ENCODE measurements at regions not wholly inside any gene's neighbourhood (a gene's known extent, or its start where the extent isn't known, plus 50 kb on each side); places are given as distances from the start of the nearest gene placed in this dataset.

DNA sequence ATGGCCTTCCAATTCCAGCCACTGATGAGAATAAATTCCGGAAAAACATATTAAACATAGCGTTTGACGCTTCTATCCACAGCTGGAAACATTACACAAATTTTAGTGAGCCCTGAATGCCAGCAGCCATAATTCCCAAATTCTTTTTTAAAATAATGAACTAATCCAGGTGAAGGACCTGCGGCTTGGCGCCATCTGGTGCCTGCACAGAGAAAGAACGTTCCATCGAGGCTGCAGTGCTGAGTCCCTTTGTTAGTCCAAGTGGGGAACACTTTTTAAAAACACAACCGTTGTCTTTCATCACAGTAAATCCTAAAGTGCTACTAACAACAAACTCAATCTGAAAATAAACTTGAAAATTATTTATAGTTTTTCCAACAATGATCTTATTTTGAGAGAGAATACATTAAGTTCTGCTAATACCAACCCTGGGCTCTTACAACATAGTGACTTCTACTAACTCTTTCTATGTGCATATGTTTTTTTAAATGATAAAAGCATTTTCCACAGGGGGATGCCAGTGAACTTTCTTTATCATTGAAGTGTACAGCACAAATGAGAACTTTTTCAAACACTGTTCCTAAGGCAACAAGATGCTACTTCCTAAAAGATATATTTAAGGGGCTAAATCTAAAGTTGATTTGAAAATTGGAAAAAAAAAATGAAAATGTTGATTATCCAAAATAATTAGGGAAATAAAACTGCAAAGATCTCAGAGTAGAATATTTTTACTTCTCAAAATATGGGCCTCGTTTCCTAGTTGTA, 166.9 kb upstream of the RNF32 start:
- TF ChIP-seq, protein P1, sequence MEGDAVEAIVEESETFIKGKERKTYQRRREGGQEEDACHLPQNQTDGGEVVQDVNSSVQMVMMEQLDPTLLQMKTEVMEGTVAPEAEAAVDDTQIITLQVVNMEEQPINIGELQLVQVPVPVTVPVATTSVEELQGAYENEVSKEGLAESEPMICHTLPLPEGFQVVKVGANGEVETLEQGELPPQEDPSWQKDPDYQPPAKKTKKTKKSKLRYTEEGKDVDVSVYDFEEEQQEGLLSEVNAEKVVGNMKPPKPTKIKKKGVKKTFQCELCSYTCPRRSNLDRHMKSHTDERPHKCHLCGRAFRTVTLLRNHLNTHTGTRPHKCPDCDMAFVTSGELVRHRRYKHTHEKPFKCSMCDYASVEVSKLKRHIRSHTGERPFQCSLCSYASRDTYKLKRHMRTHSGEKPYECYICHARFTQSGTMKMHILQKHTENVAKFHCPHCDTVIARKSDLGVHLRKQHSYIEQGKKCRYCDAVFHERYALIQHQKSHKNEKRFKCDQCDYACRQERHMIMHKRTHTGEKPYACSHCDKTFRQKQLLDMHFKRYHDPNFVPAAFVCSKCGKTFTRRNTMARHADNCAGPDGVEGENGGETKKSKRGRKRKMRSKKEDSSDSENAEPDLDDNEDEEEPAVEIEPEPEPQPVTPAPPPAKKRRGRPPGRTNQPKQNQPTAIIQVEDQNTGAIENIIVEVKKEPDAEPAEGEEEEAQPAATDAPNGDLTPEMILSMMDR (conservative IDR thresholded peaks at IDR 0.05): peak; percentile 97
- no peak for TF ChIP-seq ZFX (IDR thresholded peaks at IDR 0.05)

All from C4-2B (cell line).